GM12878 (cell line): ENCODE measurements at regions not wholly inside any gene's neighbourhood (a gene's known extent, or its start where the extent isn't known, plus 50 kb on each side); places are given as distances from the start of the nearest gene placed in this dataset.

Experiments
- ATAC-seq: fragments of 200-7000 bp; cut with Tn5 transposase; 3 replicates; pipeline ENCODE4 v1.9.1; 2020; ENCODE audit warnings: mild to moderate bottlenecking, moderate library complexity
- BruUV-seq: library from RNA; stranded (reverse); fragments of 400-500 nt; replicated peaks from 2 replicates; lab custom pipeline; 2021; lab: Mats Ljungman, UMichigan
- CTCF ChIA-PET: fragments of 300-600 bp; sonication (Branson Sonifier 250); formaldehyde crosslinking; extraction: SDS; loops from one replicate; lab custom pipeline; 2021; ENCODE audit warnings: inconsistent platforms; lab: Yijun Ruan, JAX
- POLR2A ChIA-PET: fragments of 350-600 bp; formaldehyde crosslinking; extraction: SDS; loops from one replicate; lab custom pipeline; 2021; ENCODE audit warnings: inconsistent platforms; lab: Charles Lee
- RAD21 ChIA-PET: fragments of 300-600 bp; sonication (Branson Sonifier 250); formaldehyde crosslinking; loops from one replicate; lab custom pipeline; 2023; ENCODE audit warnings: antibody characterized with exemption; ENCODE audit not compliant: unreplicated experiment; lab: Charles Lee
- SMC1A ChIA-PET: fragments of 300-600 bp; sonication (Branson Sonifier 250); formaldehyde crosslinking; loops from one replicate; lab custom pipeline; 2023; ENCODE audit not compliant: unreplicated experiment, uncharacterized antibody; lab: Charles Lee
- DNase-seq: peaks from one replicate; pipeline ENCODE4 v3.0.0-alpha.2; 2011; ENCODE audit warnings: low read depth, low spot score
- FAIRE-seq: peaks from 3 replicates; lab custom pipeline; 2011; peaks lifted over from hg19 to GRCh38; lab: Jason Lieb, UNC
- H2AFZ ChIP-seq: 2 replicates; pipeline ENCODE4 v1.6.0; 2011; ENCODE audit warnings: low read depth, low read length, control low read depth; ENCODE audit not compliant: control insufficient read depth
- H3K27ac ChIP-seq: 2 replicates; pipeline ENCODE4 v1.5.1; 2011; ENCODE audit warnings: control low read depth; ENCODE audit not compliant: control insufficient read depth, insufficient read depth
- H3K27me3 ChIP-seq, 2 experiments: replicated peaks in 1 of 2; 2 replicates each; pipeline versions ENCODE4 v1.6.0 to v1.6.1; 2011; ENCODE audit warnings: low read length in 1 of 2; ENCODE audit not compliant: control insufficient read depth in 2 of 2, insufficient read depth in 2 of 2
- H3K36me3 ChIP-seq, 2 experiments: 2 replicates each; pipeline ENCODE4 v1.5.1; 2011; ENCODE audit warnings: low read length in 1 of 2; ENCODE audit not compliant: control insufficient read depth in 2 of 2, insufficient read depth in 2 of 2
- H3K4me1 ChIP-seq: 2 replicates; pipeline ENCODE4 v1.6.1; 2011; ENCODE audit warnings: mild to moderate bottlenecking, low read length, moderate library complexity, mixed read lengths; ENCODE audit not compliant: control insufficient read depth, insufficient read depth
- H3K4me2 ChIP-seq: 2 replicates; pipeline ENCODE4 v1.6.0; 2011; ENCODE audit warnings: control low read depth; ENCODE audit not compliant: control insufficient read depth, insufficient read depth
- H3K4me3 ChIP-seq: fragments of 200-600 bp; sonication (generic); 2 replicates; pipeline ENCODE4 v1.5.1; 2016
- H3K79me2 ChIP-seq: 2 replicates; pipeline ENCODE4 v1.6.0; 2011; ENCODE audit warnings: low read length; ENCODE audit not compliant: control insufficient read depth, insufficient read depth
- H3K9ac ChIP-seq: 2 replicates; pipeline ENCODE4 v1.8.0; 2011; ENCODE audit warnings: low read length, control low read depth, mixed read lengths; ENCODE audit not compliant: control insufficient read depth, insufficient read depth
- H3K9me3 ChIP-seq: replicated peaks from 3 replicates; pipeline ENCODE4 v1.5.1; 2011; ENCODE audit warnings: mild to moderate bottlenecking, low read length; ENCODE audit not compliant: control insufficient read depth, insufficient read depth
- H4K20me1 ChIP-seq: 2 replicates; pipeline ENCODE4 v1.6.0; 2011; ENCODE audit not compliant: control insufficient read depth, insufficient read depth
- CTCF ChIP-seq, 3 experiments: IDR thresholded peaks in 2 of 3; conservative IDR thresholded peaks in 1 of 3; 2 replicates each; pipeline ENCODE4 v1.5.1; 2011; ENCODE audit warnings: low read depth in 3 of 3, low read length in 3 of 3, mild to moderate bottlenecking in 3 of 3, control low read depth in 2 of 3, moderate library complexity in 2 of 3, inconsistent platforms in 1 of 3, mixed read lengths in 1 of 3; ENCODE audit not compliant: control insufficient read depth in 2 of 3, insufficient read depth in 1 of 3; ENCODE audit errors: extremely low read depth in 1 of 3
- EZH2 ChIP-seq: IDR thresholded peaks from 2 replicates; pipeline ENCODE4 v1.6.1; 2012; ENCODE audit warnings: low read depth, mild to moderate bottlenecking, control low read depth, inconsistent platforms, low read length, borderline replicate concordance; ENCODE audit not compliant: control insufficient read depth
- MYC ChIP-seq: IDR thresholded peaks from 2 replicates; pipeline ENCODE4 v1.6.1; 2011; ENCODE audit warnings: mild to moderate bottlenecking, low read length, moderate library complexity, inconsistent platforms; ENCODE audit not compliant: insufficient read depth, insufficient replicate concordance, insufficient read length, severe bottlenecking
- NFXL1 ChIP-seq: fragments of 450-650 bp; IDR thresholded peaks from 2 replicates; pipeline ENCODE4 v1.6.1; 2017; ENCODE audit warnings: antibody characterized with exemption, mild to moderate bottlenecking, borderline replicate concordance
- NKRF ChIP-seq: fragments of 450-650 bp; conservative IDR thresholded peaks from 2 replicates; pipeline ENCODE4 v1.6.1; 2017; ENCODE audit warnings: mild to moderate bottlenecking, moderate library complexity
- SUZ12 ChIP-seq: fragments of 200-600 bp; sonication (generic); IDR thresholded peaks from one replicate; pipeline ENCODE4 v1.6.1; 2018; ENCODE audit warnings: antibody characterized with exemption, mild to moderate bottlenecking; ENCODE audit not compliant: unreplicated experiment
- ZBTB4 ChIP-seq: fragments of 450-650 bp; formaldehyde crosslinking; IDR thresholded peaks from 2 replicates; pipeline ENCODE4 v1.4.0; 2022; ENCODE audit warnings: mild to moderate bottlenecking, moderate library complexity
- ZNF592 ChIP-seq: fragments of 450-650 bp; IDR thresholded peaks from 2 replicates; pipeline ENCODE4 v1.6.1; 2017; ENCODE audit warnings: mild to moderate bottlenecking, moderate library complexity
- in situ Hi-C: fragments of 300-500 bp; cut with MboI; formaldehyde crosslinking; loops from 9 replicates; pipeline ENCODE4 v1.14.3; 2018; ENCODE audit warnings: mixed read lengths
- intact Hi-C: fragments of 100-400 bp; cut with micrococcal nuclease; formaldehyde crosslinking; loops from one replicate; pipeline ENCODE4 v1.14.2; 2022; ENCODE audit not compliant: unreplicated experiment

- ChIA-PET SMC1A (no interaction called here), POLR2A (no interaction called here), CTCF (no interaction called here), RAD21 (no interaction called here)
- intact Hi-C loops = no loop called here
- TF ChIP-seq CTCF (IDR thresholded peaks at IDR 0.05 in 2 of 3, conservative IDR thresholded peaks at IDR 0.05 in 1 of 3; ENCODE audit: control insufficient read depth in 2 of 3, extremely low read depth in 1 of 3, insufficient read depth in 1 of 3, low read depth in 3 of 3, low read length in 3 of 3) = no peak
- no peak for TF ChIP-seq NFXL1
- TF ChIP-seq MYC = no peak
- TF ChIP-seq ZBTB4 (CRISPR knock-in tag) = no peak
- no peak for TF ChIP-seq SUZ12
- no peak for TF ChIP-seq EZH2
- TF ChIP-seq NKRF = no peak
- no peak for TF ChIP-seq ZNF592
- Histone ChIP-seq H3K27me3 (no peaks in the 10 kb centered on the region), H3K79me2 (no peaks in the 10 kb centered on the region), H3K9ac (no peak overlapping the region), H3K9me3 (no peaks in the 10 kb centered on the region), H3K27ac (no peak overlapping the region), H4K20me1 (no peaks in the 10 kb centered on the region), H3K4me3 (no peak overlapping the region), H3K4me2 (no peak overlapping the region), H3K4me1 (no peaks in the 10 kb centered on the region), H3K36me3 (no peaks in the 10 kb centered on the region), H2AFZ (no peak overlapping the region)
- no peak for DNase-seq
- in situ Hi-C loops = no loop called here
- ATAC-seq = no peak
- peak; percentile 38 for FAIRE-seq
- BruUV-seq = no TSS peak
Measured at GRCh38 chr1:188314557-188315137, 1485.9 kb downstream of the PLA2G4A start.
